ENCODE measurements at regions not wholly inside any gene's neighbourhood (a gene's known extent, or its start where the extent isn't known, plus 50 kb on each side); places are given as distances from the start of the nearest gene placed in this dataset.

GRCh38 chr15:79740561-79740960 is 156.3 kb downstream of the MTHFS start:
- TF ChIP-seq CTCF (IDR thresholded peaks at IDR 0.05) (no peak), POLR2A (IDR thresholded peaks at IDR 0.05) (no peak), POLR2AphosphoS5 (IDR thresholded peaks at IDR 0.05) (no peak)

Data from upper lobe of left lung (tissue), 4 donors.